Endodermal cell (in vitro differentiated cells): ENCODE measurements at regions not wholly inside any gene's neighbourhood (a gene's known extent, or its start where the extent isn't known, plus 50 kb on each side); places are given as distances from the start of the nearest gene placed in this dataset.
"Not testable (repeated sequence)": the region's sequence is repeated elsewhere in the genome, so short reads cannot be mapped to it uniquely, and the experiment has no call there.

Source experiments
- DNase-seq: peaks from one replicate; pipeline ENCODE4 v3.0.0-alpha.2; 2017
- H3K27ac ChIP-seq: 2 replicates; pipeline ENCODE4 v1.5.1; 2013; ENCODE audit warnings: mild to moderate bottlenecking, low read depth, low read length, moderate library complexity
- H3K27me3 ChIP-seq: 2 replicates; pipeline ENCODE4 v1.6.1; 2013; ENCODE audit warnings: mild to moderate bottlenecking, low read length, moderate library complexity; ENCODE audit not compliant: insufficient read depth, control insufficient read depth, poor library complexity, severe bottlenecking
- H3K36me3 ChIP-seq: 2 replicates; pipeline ENCODE4 v1.7.0; 2013; ENCODE audit warnings: mild to moderate bottlenecking, low read length, moderate library complexity; ENCODE audit not compliant: control insufficient read depth, insufficient read depth
- H3K4me1 ChIP-seq: one replicate; pipeline ENCODE4 v1.7.0; 2013; ENCODE audit warnings: low read length; ENCODE audit not compliant: control insufficient read depth, insufficient read depth
- H3K4me3 ChIP-seq: 2 replicates; pipeline ENCODE4 v1.5.1; 2013; ENCODE audit warnings: mild to moderate bottlenecking, low read length, moderate library complexity
- H3K9ac ChIP-seq: 2 replicates; pipeline ENCODE4 v1.6.1; 2013; ENCODE audit warnings: mild to moderate bottlenecking, low read length, moderate library complexity; ENCODE audit not compliant: poor library complexity, severe bottlenecking; ENCODE audit errors: extremely low read depth
- H3K9me3 ChIP-seq: 2 replicates; pipeline ENCODE4 v1.6.1; 2013; ENCODE audit warnings: mild to moderate bottlenecking, low read length, moderate library complexity; ENCODE audit not compliant: control insufficient read depth
- H3K27ac Mint-ChIP-seq: 2 replicates; pipeline ENCODE4 v1.8.0; 2020; ENCODE audit warnings: mixed read lengths
- H3K27me3 Mint-ChIP-seq: 2 replicates; pipeline ENCODE4 v1.8.0; 2021; ENCODE audit warnings: mild to moderate bottlenecking, mixed read lengths; ENCODE audit not compliant: insufficient read depth
- H3K36me3 Mint-ChIP-seq: 2 replicates; pipeline ENCODE4 v1.8.0; 2020; ENCODE audit warnings: low read depth, mixed read lengths
- H3K4me1 Mint-ChIP-seq: 2 replicates; pipeline ENCODE4 v1.8.0; 2020; ENCODE audit warnings: mixed read lengths
- H3K4me3 Mint-ChIP-seq: 2 replicates; pipeline ENCODE4 v1.8.0; 2020; ENCODE audit warnings: mild to moderate bottlenecking, moderate library complexity, mixed read lengths
- H3K9me3 Mint-ChIP-seq: 2 replicates; pipeline ENCODE4 v1.8.0; 2020; ENCODE audit warnings: mild to moderate bottlenecking, mixed read lengths
- CTCF ChIP-seq: fragments of 200-600 bp; sonication (generic); conservative IDR thresholded peaks from 2 replicates; pipeline ENCODE4 v1.5.0; 2021; ENCODE audit warnings: antibody characterized with exemption, mild to moderate bottlenecking
- WGBS, 2 experiments: methylation state at CpG; one replicate each; pipeline versions ENCODE4 v1.1.5 to v1.1.7; 2013; ENCODE audit warnings: missing lambda C conversion rate in 2 of 2, mixed read lengths in 1 of 2; ENCODE audit not compliant: insufficient coverage in 1 of 2, insufficient read length in 1 of 2; 5-methylcytosine and 5-hydroxymethylcytosine counted together

GRCh38 chr5:75823811-75824210 is 106.6 kb upstream of the POC5 start:
- TF ChIP-seq CTCF: no peak
- Mint-ChIP-seq H3K9me3 (peaks cover 4% of the 10 kb centered on the region), H3K4me1 (no peaks in the 10 kb centered on the region), H3K36me3 (no peaks in the 10 kb centered on the region), H3K27ac (no peak overlapping the region), H3K27me3 (peaks cover 2% of the 10 kb centered on the region), H3K4me3 (no peak overlapping the region)
- Histone ChIP-seq H3K9ac (no peak overlapping the region), H3K27ac (no peak overlapping the region), H3K4me3 (no peak overlapping the region), H3K27me3 (peaks cover 12% of the 10 kb centered on the region), H3K9me3 (no peaks in the 10 kb centered on the region), H3K4me1 (no peaks in the 10 kb centered on the region), H3K36me3 (no peaks in the 10 kb centered on the region)
- WGBS, 2 experiments: 92% methylated on average over 1 of the region's 1 CpG; no CpG with 5 or more reads in 1 of the 2 experiments
- no peak for DNase-seq

GRCh38 chr5:75818661-75819060 is 101.4 kb upstream of the POC5 start:
- Mint-ChIP-seq H3K27me3 (peaks cover 3% of the 10 kb centered on the region), H3K36me3 (no peaks in the 10 kb centered on the region), H3K4me3 (no peak overlapping the region), H3K27ac (no peak overlapping the region), H3K4me1 (no peaks in the 10 kb centered on the region), H3K9me3 (peaks cover 23% of the 10 kb centered on the region)
- WGBS, 2 experiments: 92 to 100% methylated on average over 2 of the region's 2 CpGs
- TF ChIP-seq CTCF: no peak
- no peaks in the 10 kb centered on the region for H3K9me3 ChIP-seq
- no peak overlapping the region for H3K4me3 ChIP-seq
- H3K36me3 ChIP-seq: no peaks in the 10 kb centered on the region
- H3K27ac ChIP-seq: no peak overlapping the region
- H3K27me3 ChIP-seq: peaks cover 3% of the 10 kb centered on the region
- H3K9ac ChIP-seq: no peak overlapping the region
- H3K4me1 ChIP-seq: no peaks in the 10 kb centered on the region
- DNase-seq: no peak

- peaks cover 60% of the 10 kb centered on the region for H3K9me3 Mint-ChIP-seq
- H3K4me3 ChIP-seq, H3K36me3 ChIP-seq, H3K27ac ChIP-seq, H3K36me3 Mint-ChIP-seq, H3K4me1 Mint-ChIP-seq, H3K9ac ChIP-seq, DNase-seq, H3K27ac Mint-ChIP-seq, H3K4me1 ChIP-seq, H3K27me3 Mint-ChIP-seq, H3K27me3 ChIP-seq, H3K9me3 ChIP-seq, H3K4me3 Mint-ChIP-seq: not testable (repeated sequence)
- 50 to 84% methylated on average over 1 to 6 of the region's 6 CpGs for WGBS, 2 experiments
Observed at GRCh38 chr5:75799695-75800094, 82.5 kb upstream of the POC5 start.

GRCh38 chr5:75769338-75769737 is 52.1 kb upstream of the POC5 start:
- H3K4me1 ChIP-seq, H3K27ac Mint-ChIP-seq, H3K9me3 ChIP-seq, H3K36me3 ChIP-seq, H3K27ac ChIP-seq, H3K27me3 ChIP-seq, H3K9ac ChIP-seq, H3K4me3 Mint-ChIP-seq, H3K27me3 Mint-ChIP-seq, H3K36me3 Mint-ChIP-seq, DNase-seq, H3K4me1 Mint-ChIP-seq, H3K4me3 ChIP-seq: not testable (repeated sequence)
- 75% methylated on average over 1 of the region's 3 CpGs; no CpG with 5 or more reads in 1 of the 2 experiments for WGBS, 2 experiments
- peaks cover 32% of the 10 kb centered on the region for H3K9me3 Mint-ChIP-seq
